HepG2 (cell line): ENCODE measurements at regions not wholly inside any gene's neighbourhood (a gene's known extent, or its start where the extent isn't known, plus 50 kb on each side); places are given as distances from the start of the nearest gene placed in this dataset.

Experiments
- ATF2 ChIP-seq: sonication (generic); formaldehyde crosslinking; IDR thresholded peaks from 2 replicates; pipeline ENCODE4 v1.4.0; 2020; ENCODE audit warnings: missing genetic modification reagents
- BORCS8-MEF2B ChIP-seq: sonication (generic); formaldehyde crosslinking; IDR thresholded peaks from 2 replicates; pipeline ENCODE4 v1.8.0; 2022; ENCODE audit warnings: mild to moderate bottlenecking, missing genetic modification reagents
- FOXP4 ChIP-seq: sonication (generic); formaldehyde crosslinking; IDR thresholded peaks from 2 replicates; pipeline ENCODE4 v1.4.0; 2020; ENCODE audit warnings: missing genetic modification reagents
- HOXA9 ChIP-seq: sonication (generic); formaldehyde crosslinking; IDR thresholded peaks from 2 replicates; pipeline ENCODE4 v1.8.1; 2022; ENCODE audit warnings: missing genetic modification reagents, mild to moderate bottlenecking, moderate library complexity, borderline replicate concordance
- KMT2B ChIP-seq: IDR thresholded peaks from 2 replicates; pipeline ENCODE4 v1.6.1; 2016; ENCODE audit warnings: missing genetic modification reagents, missing compliant biosample characterization
- MAX ChIP-seq: IDR thresholded peaks from 2 replicates; pipeline ENCODE4 v1.6.1; 2012; ENCODE audit warnings: inconsistent platforms
- SAFB2 ChIP-seq: sonication (generic); formaldehyde crosslinking; IDR thresholded peaks from 2 replicates; pipeline ENCODE4 v1.5.1; 2020; ENCODE audit warnings: missing genetic modification reagents, low read depth, mild to moderate bottlenecking, borderline replicate concordance
- SATB2 ChIP-seq: sonication (generic); formaldehyde crosslinking; IDR thresholded peaks from 2 replicates; pipeline ENCODE4 v1.5.0; 2020; ENCODE audit warnings: missing genetic modification reagents
- SSRP1 ChIP-seq: IDR thresholded peaks from 2 replicates; pipeline ENCODE4 v1.6.1; 2016; ENCODE audit warnings: control low read depth
- TEAD3 ChIP-seq: optimal IDR thresholded peaks from 2 replicates; pipeline ENCODE3; 2016; ENCODE audit warnings: borderline replicate concordance
- TFAP4 ChIP-seq: sonication (generic); IDR thresholded peaks from 2 replicates; pipeline ENCODE4 v1.6.1; 2016; ENCODE audit warnings: low read depth, borderline replicate concordance
- XBP1 ChIP-seq: sonication (generic); formaldehyde crosslinking; IDR thresholded peaks from 2 replicates; pipeline ENCODE4 v1.5.0; 2020; ENCODE audit warnings: missing genetic modification reagents
- ZBTB20 ChIP-seq: sonication (generic); formaldehyde crosslinking; IDR thresholded peaks from 2 replicates; pipeline ENCODE4 v1.8.1; 2023; ENCODE audit warnings: missing genetic modification reagents, low read depth, mild to moderate bottlenecking, borderline replicate concordance
- ZNF292 ChIP-seq: sonication (generic); formaldehyde crosslinking; IDR thresholded peaks from 2 replicates; pipeline ENCODE4 v1.8.1; 2022; ENCODE audit warnings: mild to moderate bottlenecking, low read depth, missing genetic modification reagents, borderline replicate concordance
- ZNF33A ChIP-seq: sonication (generic); formaldehyde crosslinking; IDR thresholded peaks from 2 replicates; pipeline ENCODE4 v1.5.1; 2020; ENCODE audit warnings: missing genetic modification reagents, mild to moderate bottlenecking, moderate library complexity, borderline replicate concordance
- ZNF44 ChIP-seq: sonication (generic); formaldehyde crosslinking; IDR thresholded peaks from 2 replicates; pipeline ENCODE4 v1.5.1; 2020; ENCODE audit warnings: mild to moderate bottlenecking, missing genetic modification reagents
- ZNF564 ChIP-seq: sonication (generic); formaldehyde crosslinking; IDR thresholded peaks from 2 replicates; pipeline ENCODE4 v1.8.1; 2023; ENCODE audit warnings: mild to moderate bottlenecking, missing genetic modification reagents
- ZNF646 ChIP-seq: sonication (generic); formaldehyde crosslinking; IDR thresholded peaks from 2 replicates; pipeline ENCODE4 v1.9.0; 2021; ENCODE audit warnings: mild to moderate bottlenecking, missing genetic modification reagents
- ZNF75D ChIP-seq: sonication (generic); formaldehyde crosslinking; IDR thresholded peaks from 2 replicates; pipeline ENCODE4 v1.8.1; 2023; ENCODE audit warnings: missing genetic modification reagents, mild to moderate bottlenecking, borderline replicate concordance

- no peak for TF ChIP-seq ZNF646 (CRISPR knock-in tag)
- TF ChIP-seq ZNF33A (CRISPR knock-in tag) = no peak
- no peak for TF ChIP-seq MAX
- peak; percentile 94 for TF ChIP-seq TEAD3 (CRISPR knock-in tag)
- no peak for TF ChIP-seq TFAP4
- TF ChIP-seq SAFB2 (CRISPR knock-in tag) = no peak
- TF ChIP-seq ATF2 (CRISPR knock-in tag) = no peak; the same call in 1 of the 2 replicates
- TF ChIP-seq SSRP1 (CRISPR knock-in tag) = no peak
- TF ChIP-seq KMT2B (CRISPR knock-in tag) = no peak
- 0 out of 2 replicates have a peak, but pooled peaks have one; percentile 16 for TF ChIP-seq BORCS8-MEF2B (CRISPR knock-in tag)
- TF ChIP-seq FOXP4 (CRISPR knock-in tag) = peak; percentile 74
- TF ChIP-seq ZNF75D = no peak
- no peak for TF ChIP-seq ZNF564 (CRISPR knock-in tag)
- no peak for TF ChIP-seq HOXA9 (CRISPR knock-in tag)
- TF ChIP-seq SATB2 (CRISPR knock-in tag) = no peak
- no peak for TF ChIP-seq XBP1 (CRISPR knock-in tag)
- no peak for TF ChIP-seq ZNF292
- no peak for TF ChIP-seq ZBTB20 (CRISPR knock-in tag)
- no peak for TF ChIP-seq ZNF44
Measured at GRCh38 chr9:113705928-113706519, 170.1 kb upstream of the ZNF618 start (continued).
